ENCODE measurements at regions not wholly inside any gene's neighbourhood (a gene's known extent, or its start where the extent isn't known, plus 50 kb on each side); places are given as distances from the start of the nearest gene placed in this dataset.

DNA sequence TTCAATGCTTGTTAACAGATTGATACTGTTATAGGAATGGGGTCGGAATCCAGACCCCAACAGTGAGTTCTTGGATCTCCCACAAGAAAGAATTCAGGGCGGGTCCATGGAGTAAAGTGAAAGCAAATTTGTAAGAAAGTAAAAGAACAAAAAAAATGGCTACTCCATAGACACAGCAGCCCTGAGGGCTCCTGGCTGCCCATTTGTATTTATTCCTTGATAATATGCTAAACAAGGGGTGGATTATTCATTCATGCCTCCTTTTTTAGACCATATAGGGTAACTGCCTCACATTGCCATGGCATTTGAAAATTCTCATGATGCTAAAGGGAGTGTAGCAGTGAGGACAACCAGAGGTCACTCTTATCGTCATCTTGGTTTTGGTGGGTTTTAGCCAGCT, 717.2 kb upstream of the KCND2 start:
- no peak for DNase-seq (ENCODE audit: low spot score)
- no peaks in the 10 kb centered on the region for H3K36me3 ChIP-seq (ENCODE audit: control insufficient read depth in 4 of 4, insufficient read depth in 3 of 4, low read depth in 1 of 4, low read length in 3 of 4)
- 91% methylated on average over 3 of the region's 3 CpGs for WGBS
- no peak overlapping the region for H3K27ac ChIP-seq (ENCODE audit: low read depth in 1 of 2, low read length in 2 of 2)
- H3K4me1 ChIP-seq (ENCODE audit: control insufficient read depth in 4 of 4, insufficient read depth in 4 of 4, low read length in 3 of 4), result no peaks in the 10 kb centered on the region
- no peak overlapping the region for H3K9ac ChIP-seq (ENCODE audit: low read depth in 1 of 2, low read length in 2 of 2)
- H3K4me3 ChIP-seq (ENCODE audit: low read depth in 1 of 3, low read length in 3 of 3), result no peak overlapping the region
- H3K27me3 ChIP-seq (ENCODE audit: control insufficient read depth in 4 of 4, insufficient read depth in 4 of 4, low read length in 3 of 4), result no peaks in the 10 kb centered on the region
- TF ChIP-seq HNF4G (IDR thresholded peaks at IDR 0.05) (no peak), CTCF (IDR thresholded peaks at IDR 0.05; ENCODE audit: low read depth, low read length, missing input control) (no peak)
- H3K9me3 ChIP-seq (ENCODE audit: control insufficient read depth in 4 of 4, low read length in 3 of 4), result no peaks in the 10 kb centered on the region

GRCh38 chr7:119556436-119556835, 716.5 kb upstream of the KCND2 start:
- 76% methylated on average over 2 of the region's 2 CpGs for WGBS
- no peaks in the 10 kb centered on the region for H3K27me3 ChIP-seq (ENCODE audit: control insufficient read depth in 4 of 4, insufficient read depth in 4 of 4, low read length in 3 of 4)
- no peaks in the 10 kb centered on the region for H3K4me1 ChIP-seq (ENCODE audit: control insufficient read depth in 4 of 4, insufficient read depth in 4 of 4, low read length in 3 of 4)
- H3K9ac ChIP-seq (ENCODE audit: low read depth in 1 of 2, low read length in 2 of 2), result no peak overlapping the region
- no peak for DNase-seq (ENCODE audit: low spot score)
- no peaks in the 10 kb centered on the region for H3K36me3 ChIP-seq (ENCODE audit: control insufficient read depth in 4 of 4, insufficient read depth in 3 of 4, low read depth in 1 of 4, low read length in 3 of 4)
- H3K4me3 ChIP-seq (ENCODE audit: low read depth in 1 of 3, low read length in 3 of 3), result no peak overlapping the region
- no peak for TF ChIP-seq EGR1 (IDR thresholded peaks at IDR 0.05; ENCODE audit: low read depth in 2 of 2)
- TF ChIP-seq RXRA (IDR thresholded peaks at IDR 0.05), result no peak
- TF ChIP-seq CTCF (IDR thresholded peaks at IDR 0.05; ENCODE audit: low read depth, low read length, missing input control), result no peak
- no peak for TF ChIP-seq FOXA1 (IDR thresholded peaks at IDR 0.05)
- TF ChIP-seq, protein P1, sequence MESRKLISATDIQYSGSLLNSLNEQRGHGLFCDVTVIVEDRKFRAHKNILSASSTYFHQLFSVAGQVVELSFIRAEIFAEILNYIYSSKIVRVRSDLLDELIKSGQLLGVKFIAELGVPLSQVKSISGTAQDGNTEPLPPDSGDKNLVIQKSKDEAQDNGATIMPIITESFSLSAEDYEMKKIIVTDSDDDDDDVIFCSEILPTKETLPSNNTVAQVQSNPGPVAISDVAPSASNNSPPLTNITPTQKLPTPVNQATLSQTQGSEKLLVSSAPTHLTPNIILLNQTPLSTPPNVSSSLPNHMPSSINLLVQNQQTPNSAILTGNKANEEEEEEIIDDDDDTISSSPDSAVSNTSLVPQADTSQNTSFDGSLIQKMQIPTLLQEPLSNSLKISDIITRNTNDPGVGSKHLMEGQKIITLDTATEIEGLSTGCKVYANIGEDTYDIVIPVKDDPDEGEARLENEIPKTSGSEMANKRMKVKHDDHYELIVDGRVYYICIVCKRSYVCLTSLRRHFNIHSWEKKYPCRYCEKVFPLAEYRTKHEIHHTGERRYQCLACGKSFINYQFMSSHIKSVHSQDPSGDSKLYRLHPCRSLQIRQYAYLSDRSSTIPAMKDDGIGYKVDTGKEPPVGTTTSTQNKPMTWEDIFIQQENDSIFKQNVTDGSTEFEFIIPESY (IDR thresholded peaks at IDR 0.05), result no peak
- no peak for TF ChIP-seq TAF1 (conservative IDR thresholded peaks at IDR 0.05)
- no peak for TF ChIP-seq REST (IDR thresholded peaks at IDR 0.05)
- TF ChIP-seq, protein P2, sequence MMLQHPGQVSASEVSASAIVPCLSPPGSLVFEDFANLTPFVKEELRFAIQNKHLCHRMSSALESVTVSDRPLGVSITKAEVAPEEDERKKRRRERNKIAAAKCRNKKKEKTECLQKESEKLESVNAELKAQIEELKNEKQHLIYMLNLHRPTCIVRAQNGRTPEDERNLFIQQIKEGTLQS (IDR thresholded peaks at IDR 0.05), result no peak
- TF ChIP-seq YY1 (IDR thresholded peaks at IDR 0.05), result no peak
- TF ChIP-seq FOXA2 (IDR thresholded peaks at IDR 0.05), result no peak
- no peak for TF ChIP-seq HNF4G (IDR thresholded peaks at IDR 0.05)
- no peak for TF ChIP-seq JUND (IDR thresholded peaks at IDR 0.05)
- no peak for TF ChIP-seq RAD21 (IDR thresholded peaks at IDR 0.05)
- no peak for TF ChIP-seq MAX (IDR thresholded peaks at IDR 0.05)
- TF ChIP-seq NR2F2 (IDR thresholded peaks at IDR 0.05), result no peak
- TF ChIP-seq SP1 (IDR thresholded peaks at IDR 0.05), result no peak
- H3K9me3 ChIP-seq (ENCODE audit: control insufficient read depth in 4 of 4, low read length in 3 of 4), result no peaks in the 10 kb centered on the region
- no peak overlapping the region for H3K27ac ChIP-seq (ENCODE audit: low read depth in 1 of 2, low read length in 2 of 2)

Measured in liver (tissue), 8 donors.